Cardiac fibroblast (primary cell): ENCODE measurements at regions not wholly inside any gene's neighbourhood (a gene's known extent, or its start where the extent isn't known, plus 50 kb on each side); places are given as distances from the start of the nearest gene placed in this dataset.

ENCODE experiments used
- DNase-seq, 2 donors: peaks; one replicate each; pipeline versions ENCODE4 v3.0.0 to v3.0.0-alpha.2; 2010; ENCODE audit warnings: low read depth in 2 of 2
- H3K4me3 ChIP-seq, 2 donors: replicated peaks in 1 of 2; 1 replicate in 1 of 2; 2 replicates in 1 of 2; pipeline ENCODE4 v1.5.1; 2011; ENCODE audit warnings: low read depth in 2 of 2, low read length in 2 of 2, mild to moderate bottlenecking in 2 of 2, moderate library complexity in 1 of 2
- CTCF ChIP-seq: IDR thresholded peaks from one replicate; pipeline ENCODE4 v1.5.1; 2011; ENCODE audit warnings: low read depth, mild to moderate bottlenecking, low read length, inconsistent platforms

- TF ChIP-seq CTCF: no peak
- H3K4me3 ChIP-seq: no peak overlapping the region
- no peak for DNase-seq
Observed at GRCh38 chr4:11342401-11342800, 86.3 kb downstream of the HS3ST1 start.

GRCh38 chr4:11341337-11342043 is 87.2 kb downstream of the HS3ST1 start:
- H3K4me3 ChIP-seq: no peak overlapping the region
- no peak for TF ChIP-seq CTCF
- no peak for DNase-seq

- DNase-seq: no peak
- H3K4me3 ChIP-seq: no peak overlapping the region
- no peak for TF ChIP-seq CTCF
Observed at GRCh38 chr4:11338956-11339782, 89.5 kb downstream of the HS3ST1 start.

- no peak overlapping the region for H3K4me3 ChIP-seq
- no peak for DNase-seq
- TF ChIP-seq CTCF: no peak
Observed at GRCh38 chr4:11337287-11337686, 91.4 kb downstream of the HS3ST1 start.

- TF ChIP-seq CTCF: no peak
- H3K4me3 ChIP-seq: no peak overlapping the region
- DNase-seq: no peak
Observed at GRCh38 chr4:11336435-11336834, 92.3 kb downstream of the HS3ST1 start.

- DNase-seq: no peak
- no peak overlapping the region for H3K4me3 ChIP-seq
- TF ChIP-seq CTCF: no peak
Observed at GRCh38 chr4:11334887-11335286, 93.8 kb downstream of the HS3ST1 start.
